Suprapubic skin (tissue), 4 donors: ENCODE measurements at regions not wholly inside any gene's neighbourhood (a gene's known extent, or its start where the extent isn't known, plus 50 kb on each side); places are given as distances from the start of the nearest gene placed in this dataset.

Source experiments
- DNase-seq, 2 donors: peaks; one replicate each; pipeline ENCODE4 v3.0.0-alpha.2; 2019; ENCODE audit warnings: low spot score in 2 of 2
- H3K27ac ChIP-seq: fragments of 200-600 bp; sonication (generic); one replicate; pipeline ENCODE4 v1.5.1; 2019
- H3K27me3 ChIP-seq: fragments of 200-600 bp; sonication (generic); one replicate; pipeline ENCODE4 v1.5.1; 2019
- H3K36me3 ChIP-seq: fragments of 200-600 bp; sonication (generic); one replicate; pipeline ENCODE4 v1.5.1; 2019
- H3K4me1 ChIP-seq: fragments of 200-600 bp; sonication (generic); one replicate; pipeline ENCODE4 v1.5.1; 2019
- H3K4me3 ChIP-seq: fragments of 200-600 bp; sonication (generic); one replicate; pipeline ENCODE4 v1.5.1; 2019; ENCODE audit warnings: mild to moderate bottlenecking
- H3K9me3 ChIP-seq: fragments of 200-600 bp; sonication (generic); one replicate; pipeline ENCODE4 v1.5.1; 2019
- EP300 ChIP-seq: sonication (generic); formaldehyde crosslinking; IDR thresholded peaks from one replicate; pipeline ENCODE4 v1.6.1; 2017; ENCODE audit warnings: antibody characterized with exemption
- POLR2A ChIP-seq, 2 donors: fragments of 450-650 bp; IDR thresholded peaks; one replicate each; pipeline ENCODE4 v1.6.1; 2017; ENCODE audit warnings: antibody characterized with exemption in 2 of 2, mild to moderate bottlenecking in 2 of 2, moderate library complexity in 2 of 2
- POLR2AphosphoS5 ChIP-seq, 3 donors: sonication (generic); formaldehyde crosslinking; IDR thresholded peaks; one replicate each; pipeline ENCODE4 v1.6.1; 2017; ENCODE audit warnings: antibody characterized with exemption in 3 of 3
- WGBS: methylation state at CpG from one replicate; pipeline ENCODE4 v1.1.5; 2018; 5-methylcytosine and 5-hydroxymethylcytosine counted together
- TF ChIP-seq, protein P1 (sequence below), 2 donors: fragments of 200-600 bp in 1 of 2; fragments of 450-650 bp in 1 of 2; sonication (generic) in 1 of 2; IDR thresholded peaks; one replicate each; pipeline ENCODE4 v1.5.1; 2016 to 2019; ENCODE audit warnings: antibody characterized with exemption in 2 of 2, mild to moderate bottlenecking in 1 of 2, moderate library complexity in 1 of 2

DNA sequence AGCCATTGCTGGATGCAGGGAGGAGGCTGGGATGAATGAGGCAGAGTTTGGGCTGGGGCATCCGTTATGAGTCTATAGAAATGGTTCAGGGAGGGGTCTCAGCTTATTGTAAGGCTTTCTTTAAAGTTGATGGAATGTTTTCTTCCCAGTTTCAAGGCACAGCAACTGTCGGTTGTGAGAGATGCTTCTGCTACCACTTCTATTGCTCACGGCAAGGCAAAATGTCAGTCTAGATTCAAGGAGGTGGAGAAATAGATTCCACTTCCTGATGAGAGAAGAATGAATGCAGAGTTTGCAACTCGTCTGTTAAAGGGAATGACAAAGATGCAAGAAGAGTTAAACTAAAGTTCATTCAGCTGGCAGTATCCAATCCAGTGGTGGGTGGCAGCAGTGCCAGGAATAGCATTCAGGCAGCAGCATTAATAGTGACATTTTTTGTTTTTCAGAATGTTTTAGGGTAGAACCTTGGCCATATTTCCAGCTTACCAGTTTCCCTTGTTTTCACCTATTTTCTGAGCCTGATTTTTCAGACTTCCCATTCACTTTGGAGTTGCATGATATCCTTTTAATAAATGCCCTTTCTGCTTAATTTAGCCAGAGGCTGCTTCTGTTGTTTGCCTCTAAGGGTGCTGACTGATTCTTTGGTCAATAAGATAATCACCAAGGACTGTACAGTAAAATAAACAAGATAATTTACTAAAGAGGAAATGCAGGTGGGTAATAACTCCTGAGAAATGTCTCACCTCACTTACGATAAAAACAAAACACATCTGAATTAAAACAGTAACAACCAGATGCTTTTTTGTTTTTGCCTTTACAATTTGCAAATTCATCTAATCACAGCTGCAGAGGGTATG lies 138.4 kb downstream of the RPIA start:
- H3K27ac ChIP-seq = no peak overlapping the region
- H3K27me3 ChIP-seq = peaks cover 6% of the 10 kb centered on the region
- no peaks in the 10 kb centered on the region for H3K4me1 ChIP-seq
- no peak overlapping the region for H3K4me3 ChIP-seq
- WGBS = 75% methylated on average over 5 of the region's 5 CpGs
- no peak for DNase-seq
- TF ChIP-seq POLR2AphosphoS5 (IDR thresholded peaks at IDR 0.05) (no peak), POLR2A (IDR thresholded peaks at IDR 0.05) (no peak), EP300 (no peak)
- TF ChIP-seq, protein P1, sequence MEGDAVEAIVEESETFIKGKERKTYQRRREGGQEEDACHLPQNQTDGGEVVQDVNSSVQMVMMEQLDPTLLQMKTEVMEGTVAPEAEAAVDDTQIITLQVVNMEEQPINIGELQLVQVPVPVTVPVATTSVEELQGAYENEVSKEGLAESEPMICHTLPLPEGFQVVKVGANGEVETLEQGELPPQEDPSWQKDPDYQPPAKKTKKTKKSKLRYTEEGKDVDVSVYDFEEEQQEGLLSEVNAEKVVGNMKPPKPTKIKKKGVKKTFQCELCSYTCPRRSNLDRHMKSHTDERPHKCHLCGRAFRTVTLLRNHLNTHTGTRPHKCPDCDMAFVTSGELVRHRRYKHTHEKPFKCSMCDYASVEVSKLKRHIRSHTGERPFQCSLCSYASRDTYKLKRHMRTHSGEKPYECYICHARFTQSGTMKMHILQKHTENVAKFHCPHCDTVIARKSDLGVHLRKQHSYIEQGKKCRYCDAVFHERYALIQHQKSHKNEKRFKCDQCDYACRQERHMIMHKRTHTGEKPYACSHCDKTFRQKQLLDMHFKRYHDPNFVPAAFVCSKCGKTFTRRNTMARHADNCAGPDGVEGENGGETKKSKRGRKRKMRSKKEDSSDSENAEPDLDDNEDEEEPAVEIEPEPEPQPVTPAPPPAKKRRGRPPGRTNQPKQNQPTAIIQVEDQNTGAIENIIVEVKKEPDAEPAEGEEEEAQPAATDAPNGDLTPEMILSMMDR (IDR thresholded peaks at IDR 0.05) = no peak
- no peaks in the 10 kb centered on the region for H3K9me3 ChIP-seq
- no peaks in the 10 kb centered on the region for H3K36me3 ChIP-seq

DNA sequence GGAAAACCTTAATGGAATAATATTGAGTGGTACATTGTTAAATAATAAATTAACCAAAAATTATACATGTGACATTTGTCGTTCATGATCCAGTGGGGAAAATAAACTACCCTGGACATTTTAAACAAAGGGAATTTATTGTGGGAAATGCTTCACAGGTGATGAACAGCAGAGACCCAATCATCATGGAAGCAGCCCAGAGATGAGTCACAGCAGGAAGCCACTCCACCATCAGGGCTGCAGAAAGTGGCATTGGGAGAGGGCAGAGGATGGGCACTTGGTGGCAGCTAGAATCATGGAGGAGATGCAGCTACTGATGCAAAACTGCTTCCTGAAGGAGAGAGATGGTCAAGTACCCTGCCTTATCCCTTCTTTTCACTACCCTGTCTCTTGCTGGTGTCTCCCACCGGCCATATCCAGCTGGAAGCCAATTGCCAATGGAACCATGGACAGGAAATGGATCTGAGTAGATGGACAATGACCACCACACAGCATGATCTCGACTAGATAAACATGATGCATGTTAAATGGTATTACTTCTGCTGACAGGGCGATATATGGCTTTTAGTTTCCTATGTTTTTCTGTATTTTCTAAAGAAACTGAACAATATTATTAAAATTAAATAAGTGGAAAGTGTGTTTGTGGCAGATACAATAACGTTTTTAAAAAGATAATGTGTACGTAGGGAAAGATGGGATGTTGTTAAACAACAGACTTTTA lies 139.8 kb downstream of the RPIA start:
- H3K27me3 ChIP-seq = peaks cover 6% of the 10 kb centered on the region
- no peak overlapping the region for H3K4me3 ChIP-seq
- WGBS = 62% methylated on average over 6 of the region's 6 CpGs
- H3K27ac ChIP-seq = no peak overlapping the region
- DNase-seq = no peak
- TF ChIP-seq POLR2A (IDR thresholded peaks at IDR 0.05) (no peak), EP300 (no peak), POLR2AphosphoS5 (IDR thresholded peaks at IDR 0.05) (no peak)
- TF ChIP-seq, protein P1 (IDR thresholded peaks at IDR 0.05) = no peak
- no peaks in the 10 kb centered on the region for H3K4me1 ChIP-seq
- no peaks in the 10 kb centered on the region for H3K36me3 ChIP-seq
- H3K9me3 ChIP-seq = no peaks in the 10 kb centered on the region

DNA sequence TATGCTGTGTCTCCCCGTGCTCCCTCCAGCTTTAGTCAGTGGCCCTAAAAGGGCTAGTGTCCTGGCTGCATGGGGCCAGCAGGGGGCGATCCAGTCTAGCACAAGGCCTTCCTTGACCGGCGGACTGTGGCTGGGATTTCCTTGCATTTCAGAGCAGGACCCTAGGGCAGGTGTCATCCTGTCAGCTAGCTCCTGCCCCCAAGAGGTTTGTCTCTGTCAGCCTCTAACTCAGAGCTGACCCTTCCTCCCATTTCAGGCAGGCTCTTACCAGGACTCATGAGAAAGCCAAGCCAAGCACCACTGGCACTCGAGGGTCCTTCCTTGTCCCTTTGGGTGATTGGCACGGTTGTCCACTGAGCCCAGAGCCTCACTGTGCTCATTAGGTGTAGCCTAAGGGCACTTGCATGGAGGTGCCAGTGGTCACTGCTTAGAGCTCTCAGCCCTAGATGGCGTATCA lies 140.3 kb downstream of the RPIA start:
- Histone ChIP-seq H3K9me3 (no peaks in the 10 kb centered on the region), H3K36me3 (no peaks in the 10 kb centered on the region), H3K27ac (no peak overlapping the region), H3K27me3 (peaks cover 6% of the 10 kb centered on the region), H3K4me1 (no peaks in the 10 kb centered on the region), H3K4me3 (no peak overlapping the region)
- TF ChIP-seq, protein P1 (IDR thresholded peaks at IDR 0.05) = peak in 1 of 2 donors; percentile 39
- no peak for TF ChIP-seq POLR2AphosphoS5 (IDR thresholded peaks at IDR 0.05)
- DNase-seq = no peak
- WGBS = 28% methylated on average over 4 of the region's 7 CpGs

DNA sequence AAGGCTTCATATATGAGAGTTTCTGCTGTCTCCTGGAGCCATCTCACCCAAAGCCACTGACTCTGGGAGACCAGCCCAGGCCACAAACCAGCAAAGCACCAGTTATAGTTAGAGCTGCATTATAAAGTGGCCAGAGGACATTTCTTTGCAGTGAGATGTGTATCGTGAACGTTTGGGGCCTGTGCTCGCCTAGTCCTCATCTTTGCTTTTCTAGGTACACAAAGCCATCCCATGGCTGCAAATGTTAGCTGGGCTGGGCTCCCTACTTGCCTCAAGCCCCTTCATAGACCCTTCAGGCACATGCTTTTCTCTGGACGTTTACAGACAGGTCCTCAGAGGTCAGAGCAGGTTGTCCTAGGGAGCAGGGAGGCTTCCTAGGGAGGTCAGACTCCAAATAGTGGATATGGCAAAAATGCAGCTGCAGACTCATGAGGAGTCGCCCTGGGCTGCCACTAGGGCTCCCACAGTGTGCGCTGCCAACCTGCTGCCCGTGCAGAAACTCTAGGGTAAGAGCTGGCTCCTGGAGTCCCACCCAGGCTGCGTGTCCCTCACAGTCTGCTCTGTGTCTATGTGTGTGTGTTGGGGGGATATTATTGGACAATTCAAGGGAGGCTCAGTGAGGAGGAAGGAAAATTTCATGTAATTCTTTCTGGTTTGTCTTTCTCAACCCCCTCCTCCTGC lies 141.0 kb downstream of the RPIA start:
- 86% methylated on average over 8 of the region's 8 CpGs for WGBS
- TF ChIP-seq POLR2A (IDR thresholded peaks at IDR 0.05) = no peak
- no peak for TF ChIP-seq POLR2AphosphoS5 (IDR thresholded peaks at IDR 0.05)
- TF ChIP-seq, protein P1 (IDR thresholded peaks at IDR 0.05) = no peak
- TF ChIP-seq EP300 = no peak
- Histone ChIP-seq H3K4me3 (no peak overlapping the region), H3K9me3 (no peaks in the 10 kb centered on the region), H3K4me1 (no peaks in the 10 kb centered on the region), H3K27me3 (peaks cover 6% of the 10 kb centered on the region), H3K27ac (no peak overlapping the region), H3K36me3 (no peaks in the 10 kb centered on the region)
- no peak for DNase-seq

DNA sequence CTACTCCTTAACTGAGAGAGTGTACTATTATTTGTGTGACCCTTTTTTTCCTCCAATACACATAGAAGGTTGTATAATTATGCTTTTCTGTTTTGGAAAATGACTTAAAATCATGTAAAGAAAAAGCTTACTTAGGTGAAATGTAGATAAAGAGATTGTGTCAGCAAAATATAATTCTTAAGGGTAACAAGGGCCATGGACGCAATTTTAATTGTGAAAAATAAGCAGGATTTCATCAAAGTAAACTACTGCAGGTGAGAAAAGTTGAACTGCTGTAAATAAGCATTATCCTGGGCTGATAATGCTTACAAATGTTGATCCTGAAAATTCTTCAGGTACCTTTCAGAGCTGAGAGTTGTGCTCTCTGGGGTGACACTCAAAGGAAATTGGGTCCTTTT lies 141.5 kb downstream of the RPIA start:
- Histone ChIP-seq H3K4me3 (no peak overlapping the region), H3K27ac (no peak overlapping the region), H3K9me3 (no peaks in the 10 kb centered on the region), H3K27me3 (peaks cover 6% of the 10 kb centered on the region), H3K4me1 (no peaks in the 10 kb centered on the region), H3K36me3 (no peaks in the 10 kb centered on the region)
- WGBS = 88% methylated on average over 1 of the region's 1 CpG
- no peak for DNase-seq
- TF ChIP-seq, protein P1 (IDR thresholded peaks at IDR 0.05) = no peak
